Effector memory CD8-positive, alpha-beta T cell (primary cell): ENCODE measurements at regions not wholly inside any gene's neighbourhood (a gene's known extent, or its start where the extent isn't known, plus 50 kb on each side); places are given as distances from the start of the nearest gene placed in this dataset.
"Not testable (repeated sequence)": the region's sequence is repeated elsewhere in the genome, so short reads cannot be mapped to it uniquely, and the experiment has no call there.

Experiments
- ATAC-seq: fragments of 150-1000 bp; cut with Tn5 transposase; replicated peaks from 2 replicates; pipeline ENCODE4 v1.10.0; 2021; ENCODE audit warnings: mild to moderate bottlenecking, moderate library complexity
- DNase-seq, 3 experiments: peaks; one replicate each; pipeline ENCODE4 v3.0.0; 2021
- H3K27ac Mint-ChIP-seq, 2 donors: one replicate each; pipeline ENCODE4 v1.8.0; 2022; ENCODE audit warnings: mild to moderate bottlenecking in 2 of 2, mixed read lengths in 2 of 2, moderate library complexity in 2 of 2
- H3K27me3 Mint-ChIP-seq, 2 donors: one replicate each; pipeline ENCODE4 v1.8.0; 2022; ENCODE audit warnings: mixed read lengths in 2 of 2
- H3K36me3 Mint-ChIP-seq: one replicate; pipeline ENCODE4 v1.8.0; 2022; ENCODE audit warnings: mild to moderate bottlenecking, moderate library complexity, mixed read lengths; ENCODE audit not compliant: insufficient read depth
- H3K4me1 Mint-ChIP-seq, 2 donors: one replicate each; pipeline ENCODE4 v1.8.0; 2022; ENCODE audit warnings: low read depth in 2 of 2, mixed read lengths in 2 of 2
- H3K4me3 Mint-ChIP-seq, 2 donors: one replicate each; pipeline ENCODE4 v1.8.0; 2022; ENCODE audit warnings: mild to moderate bottlenecking in 2 of 2, mixed read lengths in 2 of 2, moderate library complexity in 2 of 2
- H3K9me3 Mint-ChIP-seq, 2 donors: one replicate each; pipeline ENCODE4 v1.8.0; 2022; ENCODE audit warnings: mixed read lengths in 2 of 2

GRCh38 chr16:86347916-86348555 is 162.3 kb upstream of the FOXF1 start:
- no peaks in the 10 kb centered on the region for H3K36me3 Mint-ChIP-seq
- no peaks in the 10 kb centered on the region for H3K9me3 Mint-ChIP-seq
- H3K4me1 Mint-ChIP-seq = no peaks in the 10 kb centered on the region
- peaks cover 47 to 100% of the 10 kb centered on the region in 2 donors for H3K27me3 Mint-ChIP-seq
- H3K27ac Mint-ChIP-seq = no peak overlapping the region
- DNase-seq = no peak
- no peak overlapping the region for H3K4me3 Mint-ChIP-seq
- ATAC-seq = no peak

GRCh38 chr16:86349338-86349900 is 160.9 kb upstream of the FOXF1 start:
- Mint-ChIP-seq H3K9me3 (no peaks in the 10 kb centered on the region), H3K36me3 (no peaks in the 10 kb centered on the region), H3K4me3 (no peak overlapping the region), H3K4me1 (no peaks in the 10 kb centered on the region), H3K27ac (no peak overlapping the region), H3K27me3 (peaks cover 40 to 100% of the 10 kb centered on the region in 2 donors)
- ATAC-seq (no peak), DNase-seq (no peak)

DNA sequence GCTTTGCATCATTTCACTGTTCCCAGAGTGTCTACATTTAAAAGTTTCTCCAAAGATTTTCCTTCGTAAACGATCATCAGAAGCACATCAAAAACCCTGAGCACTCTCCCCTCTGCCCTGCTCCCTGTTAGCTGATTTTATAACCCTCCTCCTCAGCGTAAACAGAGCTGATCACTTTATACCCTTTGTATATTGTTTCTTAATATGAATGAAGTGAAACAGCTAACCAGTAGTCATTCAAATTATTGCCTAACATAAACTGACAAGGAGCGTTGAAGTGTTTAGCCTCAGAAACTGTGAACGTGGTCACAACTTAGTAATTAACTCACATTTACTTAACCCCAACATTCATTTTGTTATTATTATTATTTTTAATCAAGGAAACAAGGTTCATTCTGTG is 160.0 kb upstream of the FOXF1 start:
- H3K4me3 Mint-ChIP-seq = no peak overlapping the region

DNA sequence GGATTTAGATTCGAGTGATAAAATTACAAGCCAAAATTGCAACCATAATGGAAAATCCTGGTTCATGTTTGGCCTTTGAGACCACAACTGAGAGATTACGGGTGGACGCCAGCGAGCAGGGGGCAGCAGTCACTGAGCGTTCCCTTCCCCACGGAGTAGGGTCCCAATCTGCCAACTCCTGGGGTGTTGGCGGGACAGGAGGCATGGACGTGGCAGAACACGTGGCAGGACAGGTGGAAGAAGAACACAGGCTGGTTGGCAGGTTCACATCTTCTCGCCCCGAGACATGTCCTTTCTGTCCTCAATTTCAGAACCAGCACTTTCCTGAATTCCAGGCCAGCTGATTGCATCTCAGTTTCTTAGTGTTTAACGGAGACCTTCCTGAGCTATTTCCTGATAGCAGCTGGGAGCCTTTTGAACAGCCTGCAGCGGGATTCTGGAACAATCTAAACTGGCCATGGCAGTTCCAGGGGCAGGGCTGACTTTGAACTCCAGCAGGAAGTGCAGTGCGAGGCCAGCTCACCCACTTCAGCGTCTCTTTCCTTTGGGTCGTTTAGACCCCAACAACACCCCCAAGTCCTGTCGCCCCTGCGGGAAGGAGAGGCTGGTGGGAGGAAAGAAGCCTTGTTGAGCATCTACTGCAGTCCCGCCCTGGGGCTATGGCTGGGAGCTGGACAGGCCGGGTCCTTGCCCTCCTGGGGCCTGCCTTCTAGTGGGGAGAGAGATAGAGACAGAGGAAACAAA is 159.1 kb upstream of the FOXF1 start:
- H3K36me3 Mint-ChIP-seq = no peaks in the 10 kb centered on the region
- no peak overlapping the region for H3K4me3 Mint-ChIP-seq
- no peaks in the 10 kb centered on the region for H3K4me1 Mint-ChIP-seq
- peaks cover 48 to 100% of the 10 kb centered on the region in 2 donors for H3K27me3 Mint-ChIP-seq
- peaks cover 5 to 12% of the 10 kb centered on the region in 2 donors for H3K9me3 Mint-ChIP-seq
- ATAC-seq (no peak), DNase-seq (no peak)
- no peak overlapping the region for H3K27ac Mint-ChIP-seq

More for the DNA sequence above, 160.0 kb upstream of the FOXF1 start:
- Mint-ChIP-seq H3K9me3 (peaks cover 2 to 3% of the 10 kb centered on the region in 2 donors), H3K36me3 (no peaks in the 10 kb centered on the region), H3K4me1 (no peaks in the 10 kb centered on the region), H3K27ac (no peak overlapping the region), H3K27me3 (peaks cover 43 to 100% of the 10 kb centered on the region in 2 donors)
- DNase-seq (no peak), ATAC-seq (no peak)

DNA sequence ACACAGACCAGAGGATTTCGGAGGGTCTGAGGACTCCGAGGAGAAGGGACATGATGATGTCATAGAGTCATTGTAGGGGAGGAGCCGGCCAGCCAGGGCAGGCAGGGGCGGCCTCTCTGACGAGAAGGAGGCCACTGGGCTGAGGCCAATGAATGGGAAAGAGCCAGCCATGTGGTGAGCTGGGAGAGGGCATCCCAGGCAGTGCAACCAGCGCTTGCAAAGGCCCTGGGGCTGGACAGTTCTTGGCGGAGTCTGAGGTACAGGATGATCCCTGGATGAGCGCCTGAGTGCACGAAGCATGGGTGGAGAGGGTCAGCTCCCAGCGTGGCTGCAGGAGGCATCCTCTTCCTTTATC is 158.6 kb upstream of the FOXF1 start:
- H3K27ac Mint-ChIP-seq, DNase-seq, ATAC-seq, H3K4me1 Mint-ChIP-seq, H3K4me3 Mint-ChIP-seq, H3K36me3 Mint-ChIP-seq: not testable (repeated sequence)
- Mint-ChIP-seq H3K27me3 (peaks cover 48 to 100% of the 10 kb centered on the region in 2 donors), H3K9me3 (peaks cover 8 to 15% of the 10 kb centered on the region in 2 donors)

DNA sequence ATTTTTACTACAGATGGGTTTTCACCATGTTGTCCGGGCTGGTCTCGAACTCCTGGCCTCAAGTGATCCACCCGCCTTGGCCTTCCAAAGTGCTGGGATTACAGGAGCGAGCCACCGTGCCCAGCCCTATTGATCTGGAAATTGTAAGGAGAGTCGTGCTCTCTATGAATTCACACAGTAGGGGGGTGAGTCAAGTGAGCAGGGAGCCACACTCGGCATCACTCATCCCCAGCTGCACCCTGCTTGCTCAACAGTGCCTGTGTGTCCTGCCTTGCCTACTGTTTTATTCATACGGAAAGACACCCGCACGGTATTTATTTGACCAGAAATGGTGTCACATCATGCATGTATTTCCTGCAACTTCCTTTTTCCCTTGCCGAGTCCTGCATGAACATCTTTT is 157.2 kb upstream of the FOXF1 start:
- no peaks in the 10 kb centered on the region for H3K36me3 Mint-ChIP-seq
- no peak overlapping the region for H3K4me3 Mint-ChIP-seq
- DNase-seq (no peak), ATAC-seq (no peak)
- H3K27me3 Mint-ChIP-seq = peaks cover 59 to 100% of the 10 kb centered on the region in 2 donors
- H3K4me1 Mint-ChIP-seq = no peaks in the 10 kb centered on the region
- H3K9me3 Mint-ChIP-seq = peaks cover 8 to 15% of the 10 kb centered on the region in 2 donors
- no peak overlapping the region for H3K27ac Mint-ChIP-seq

DNA sequence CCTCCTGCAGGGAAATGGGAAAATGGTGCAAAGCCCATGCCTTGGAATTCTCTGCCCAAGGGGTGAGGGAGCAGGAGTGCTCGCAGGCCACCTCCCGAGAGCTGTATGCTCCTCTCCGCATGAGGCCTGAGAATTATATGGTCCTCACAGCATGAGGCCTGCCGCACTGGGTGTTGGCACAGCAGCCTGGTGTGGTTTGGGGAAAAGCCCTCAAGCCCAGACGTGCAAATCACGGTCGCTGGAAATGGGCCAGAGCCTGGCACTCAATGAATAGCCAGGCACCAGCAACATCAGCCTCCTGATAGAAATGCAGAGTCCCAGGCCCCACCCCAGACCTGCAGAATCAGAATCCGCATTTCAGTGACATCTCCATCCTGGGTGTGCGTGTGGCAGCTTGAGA is 156.4 kb upstream of the FOXF1 start:
- Mint-ChIP-seq H3K36me3 (no peaks in the 10 kb centered on the region), H3K4me1 (no peaks in the 10 kb centered on the region), H3K4me3 (no peak overlapping the region), H3K27ac (no peak overlapping the region), H3K9me3 (peaks cover 8 to 15% of the 10 kb centered on the region in 2 donors), H3K27me3 (peaks cover 64 to 100% of the 10 kb centered on the region in 2 donors)
- no peak for ATAC-seq
- no peak for DNase-seq

GRCh38 chr16:86354641-86355513 is 155.4 kb upstream of the FOXF1 start:
- H3K27ac Mint-ChIP-seq = no peak overlapping the region
- H3K27me3 Mint-ChIP-seq = peaks cover 60 to 100% of the 10 kb centered on the region in 2 donors
- DNase-seq (no peak), ATAC-seq (no peak)
- no peaks in the 10 kb centered on the region for H3K4me1 Mint-ChIP-seq
- no peak overlapping the region for H3K4me3 Mint-ChIP-seq
- H3K36me3 Mint-ChIP-seq = no peaks in the 10 kb centered on the region
- H3K9me3 Mint-ChIP-seq = peaks cover 8 to 15% of the 10 kb centered on the region in 2 donors

DNA sequence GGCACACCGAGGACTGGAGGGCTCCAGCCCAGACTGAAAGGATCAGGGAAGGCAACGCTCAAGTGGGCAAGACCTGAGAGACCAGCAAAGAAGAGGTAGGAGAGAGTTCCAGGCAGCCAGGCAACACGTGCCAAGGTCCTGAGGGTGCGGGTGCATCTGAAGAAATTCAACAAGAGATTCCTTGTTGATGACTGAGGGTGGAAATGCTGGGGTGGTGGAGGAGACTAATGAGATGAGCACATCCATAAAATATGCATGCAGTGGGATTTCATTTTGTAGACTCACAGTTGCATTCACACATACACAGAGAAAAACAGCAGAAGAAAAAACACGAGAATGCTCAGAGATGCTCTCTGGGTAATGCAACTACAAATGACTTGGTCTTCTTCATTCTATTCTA is 154.8 kb upstream of the FOXF1 start:
- no peak for ATAC-seq
- Mint-ChIP-seq H3K27ac (no peak overlapping the region), H3K9me3 (peaks cover 8 to 15% of the 10 kb centered on the region in 2 donors), H3K4me1 (no peaks in the 10 kb centered on the region), H3K36me3 (no peaks in the 10 kb centered on the region), H3K27me3 (peaks cover 56 to 95% of the 10 kb centered on the region in 2 donors), H3K4me3 (no peak overlapping the region)
- DNase-seq = no peak

GRCh38 chr16:86355951-86356350 is 154.4 kb upstream of the FOXF1 start:
- peaks cover 52 to 91% of the 10 kb centered on the region in 2 donors for H3K27me3 Mint-ChIP-seq
- peaks cover 8 to 15% of the 10 kb centered on the region in 2 donors for H3K9me3 Mint-ChIP-seq
- ATAC-seq = no peak
- no peak for DNase-seq
- no peaks in the 10 kb centered on the region for H3K4me1 Mint-ChIP-seq
- no peak overlapping the region for H3K4me3 Mint-ChIP-seq
- no peak overlapping the region for H3K27ac Mint-ChIP-seq
- no peaks in the 10 kb centered on the region for H3K36me3 Mint-ChIP-seq

DNA sequence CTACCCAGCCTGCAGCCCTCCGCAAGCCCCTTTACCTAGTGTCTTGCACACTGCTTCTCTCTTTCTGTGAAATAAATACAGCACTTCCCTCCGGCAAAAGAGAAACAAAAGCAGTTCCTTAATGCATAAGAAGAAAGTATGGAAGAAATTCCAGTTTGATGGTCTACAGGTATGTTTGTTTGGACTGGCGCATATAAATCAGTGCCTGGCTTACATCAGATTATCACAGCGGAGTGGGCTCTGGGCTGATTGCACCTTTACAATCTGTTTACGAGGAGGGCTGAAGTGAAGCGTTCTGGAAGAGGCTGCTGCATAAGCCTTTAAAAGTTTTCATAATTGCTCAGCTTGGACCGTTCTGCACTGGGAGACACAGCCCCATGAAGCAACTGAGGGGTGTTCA is 153.5 kb upstream of the FOXF1 start:
- peaks cover 48 to 87% of the 10 kb centered on the region in 2 donors for H3K27me3 Mint-ChIP-seq
- H3K4me3 Mint-ChIP-seq = no peak overlapping the region
- peaks cover 8 to 15% of the 10 kb centered on the region in 2 donors for H3K9me3 Mint-ChIP-seq
- H3K36me3 Mint-ChIP-seq = no peaks in the 10 kb centered on the region
- no peak for ATAC-seq
- H3K27ac Mint-ChIP-seq = no peak overlapping the region
- DNase-seq = no peak
- no peaks in the 10 kb centered on the region for H3K4me1 Mint-ChIP-seq

- H3K36me3 Mint-ChIP-seq = no peaks in the 10 kb centered on the region
- peaks cover 8 to 15% of the 10 kb centered on the region in 2 donors for H3K9me3 Mint-ChIP-seq
- H3K4me3 Mint-ChIP-seq = no peak overlapping the region
- H3K4me1 Mint-ChIP-seq = no peaks in the 10 kb centered on the region
- H3K27me3 Mint-ChIP-seq = peaks cover 53 to 87% of the 10 kb centered on the region in 2 donors
- H3K27ac Mint-ChIP-seq = no peak overlapping the region
- no peak for DNase-seq
- no peak for ATAC-seq
Measured at GRCh38 chr16:86357303-86357702, 153.0 kb upstream of the FOXF1 start.

- Mint-ChIP-seq H3K27me3 (peaks cover 53 to 87% of the 10 kb centered on the region in 2 donors), H3K9me3 (peaks cover 8 to 15% of the 10 kb centered on the region in 2 donors), H3K36me3 (no peaks in the 10 kb centered on the region), H3K27ac (no peak overlapping the region), H3K4me1 (no peaks in the 10 kb centered on the region), H3K4me3 (no peak overlapping the region)
- ATAC-seq (no peak), DNase-seq (no peak)
Measured at GRCh38 chr16:86357950-86358349, 152.4 kb upstream of the FOXF1 start.
